ENCODE measurements at regions not wholly inside any gene's neighbourhood (a gene's known extent, or its start where the extent isn't known, plus 50 kb on each side); places are given as distances from the start of the nearest gene placed in this dataset.

DNA sequence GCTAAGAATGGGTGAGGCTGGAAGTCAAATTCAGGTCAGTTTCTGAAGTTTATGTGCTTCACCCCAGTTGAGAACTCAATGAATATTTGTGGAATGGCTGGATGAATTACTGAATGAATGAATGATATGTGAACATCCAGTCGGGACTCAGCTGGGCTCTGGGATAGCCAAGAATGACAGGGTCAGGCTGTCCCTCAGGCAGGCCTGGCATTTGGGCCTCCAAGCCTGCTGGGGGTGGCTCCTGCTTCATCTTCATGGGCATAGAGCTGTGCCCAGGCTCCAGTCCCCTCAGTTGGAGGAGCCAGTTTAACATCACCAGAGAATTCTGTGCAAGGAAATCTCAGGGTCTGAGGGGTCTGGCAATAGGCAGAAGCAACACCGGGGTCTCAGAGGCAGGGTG is 185.8 kb downstream of the PHETA1 start (continued):
- no peak for TF ChIP-seq POLR2AphosphoS5 (IDR thresholded peaks at IDR 0.05; ENCODE audit: low read depth, low read length)
- TF ChIP-seq BCL11A (IDR thresholded peaks at IDR 0.05; ENCODE audit: low read depth in 2 of 2, low read length in 2 of 2): no peak
- no peak for TF ChIP-seq RNF2 (IDR thresholded peaks at IDR 0.05; ENCODE audit: borderline replicate concordance, low read depth, low read length, missing control alignments, poor library complexity, severe bottlenecking)
- no peak for TF ChIP-seq CREB1 (IDR thresholded peaks at IDR 0.05)
- TF ChIP-seq, protein P1, sequence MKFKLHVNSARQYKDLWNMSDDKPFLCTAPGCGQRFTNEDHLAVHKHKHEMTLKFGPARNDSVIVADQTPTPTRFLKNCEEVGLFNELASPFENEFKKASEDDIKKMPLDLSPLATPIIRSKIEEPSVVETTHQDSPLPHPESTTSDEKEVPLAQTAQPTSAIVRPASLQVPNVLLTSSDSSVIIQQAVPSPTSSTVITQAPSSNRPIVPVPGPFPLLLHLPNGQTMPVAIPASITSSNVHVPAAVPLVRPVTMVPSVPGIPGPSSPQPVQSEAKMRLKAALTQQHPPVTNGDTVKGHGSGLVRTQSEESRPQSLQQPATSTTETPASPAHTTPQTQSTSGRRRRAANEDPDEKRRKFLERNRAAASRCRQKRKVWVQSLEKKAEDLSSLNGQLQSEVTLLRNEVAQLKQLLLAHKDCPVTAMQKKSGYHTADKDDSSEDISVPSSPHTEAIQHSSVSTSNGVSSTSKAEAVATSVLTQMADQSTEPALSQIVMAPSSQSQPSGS (IDR thresholded peaks at IDR 0.05; ENCODE audit: low read length): no peak
- TF ChIP-seq NANOG (IDR thresholded peaks at IDR 0.05; ENCODE audit: insufficient read depth, low read depth, low read length, poor library complexity, severe bottlenecking): no peak
